GM13977 (cell line): ENCODE measurements at regions not wholly inside any gene's neighbourhood (a gene's known extent, or its start where the extent isn't known, plus 50 kb on each side); places are given as distances from the start of the nearest gene placed in this dataset.
"Not testable (repeated sequence)": the region's sequence is repeated elsewhere in the genome, so short reads cannot be mapped to it uniquely, and the experiment has no call there.

Source experiments
- DNase-seq: peaks from one replicate; pipeline ENCODE4 v3.0.0; 2012; ENCODE audit warnings: low spot score
- in situ Hi-C: fragments of 300-500 bp; cut with MboI; formaldehyde crosslinking; loops from one replicate; pipeline ENCODE4 v1.12.0; 2022; ENCODE audit warnings: low sequenced_read_pairs, low pct_unique_long_range_greater_than_20kb, mixed read lengths, inconsistent platforms; ENCODE audit not compliant: unreplicated experiment
- TF ChIP-seq, protein P1 (sequence below): IDR thresholded peaks from 2 replicates; pipeline ENCODE4 v1.5.1; 2012; ENCODE audit warnings: mild to moderate bottlenecking, control low read depth; ENCODE audit not compliant: insufficient read depth; ENCODE audit errors: extremely low read depth, missing control alignments

DNA sequence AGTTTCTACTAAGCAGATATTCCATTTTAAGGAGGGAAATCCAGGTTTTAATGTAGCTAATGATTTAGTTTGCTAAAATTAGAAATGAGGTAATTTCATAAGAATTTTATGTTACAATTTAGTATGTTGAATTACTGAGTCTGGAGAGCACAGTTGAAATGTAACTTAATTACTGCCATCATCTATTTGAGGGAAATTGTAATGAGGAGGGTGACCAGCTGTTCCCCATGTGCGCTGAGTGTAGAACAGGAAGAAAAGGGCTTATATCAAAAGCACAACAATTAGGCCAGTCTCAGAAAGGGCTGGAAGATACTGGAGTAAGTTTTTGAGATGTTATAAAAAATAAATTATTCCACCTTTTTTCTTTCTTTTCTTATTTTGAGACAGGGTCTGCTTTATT, 735.1 kb upstream of the GOT2 start:
- TF ChIP-seq, protein P1, sequence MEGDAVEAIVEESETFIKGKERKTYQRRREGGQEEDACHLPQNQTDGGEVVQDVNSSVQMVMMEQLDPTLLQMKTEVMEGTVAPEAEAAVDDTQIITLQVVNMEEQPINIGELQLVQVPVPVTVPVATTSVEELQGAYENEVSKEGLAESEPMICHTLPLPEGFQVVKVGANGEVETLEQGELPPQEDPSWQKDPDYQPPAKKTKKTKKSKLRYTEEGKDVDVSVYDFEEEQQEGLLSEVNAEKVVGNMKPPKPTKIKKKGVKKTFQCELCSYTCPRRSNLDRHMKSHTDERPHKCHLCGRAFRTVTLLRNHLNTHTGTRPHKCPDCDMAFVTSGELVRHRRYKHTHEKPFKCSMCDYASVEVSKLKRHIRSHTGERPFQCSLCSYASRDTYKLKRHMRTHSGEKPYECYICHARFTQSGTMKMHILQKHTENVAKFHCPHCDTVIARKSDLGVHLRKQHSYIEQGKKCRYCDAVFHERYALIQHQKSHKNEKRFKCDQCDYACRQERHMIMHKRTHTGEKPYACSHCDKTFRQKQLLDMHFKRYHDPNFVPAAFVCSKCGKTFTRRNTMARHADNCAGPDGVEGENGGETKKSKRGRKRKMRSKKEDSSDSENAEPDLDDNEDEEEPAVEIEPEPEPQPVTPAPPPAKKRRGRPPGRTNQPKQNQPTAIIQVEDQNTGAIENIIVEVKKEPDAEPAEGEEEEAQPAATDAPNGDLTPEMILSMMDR: no peak
- in situ Hi-C loops: no loop called here
- DNase-seq: no peak

DNA sequence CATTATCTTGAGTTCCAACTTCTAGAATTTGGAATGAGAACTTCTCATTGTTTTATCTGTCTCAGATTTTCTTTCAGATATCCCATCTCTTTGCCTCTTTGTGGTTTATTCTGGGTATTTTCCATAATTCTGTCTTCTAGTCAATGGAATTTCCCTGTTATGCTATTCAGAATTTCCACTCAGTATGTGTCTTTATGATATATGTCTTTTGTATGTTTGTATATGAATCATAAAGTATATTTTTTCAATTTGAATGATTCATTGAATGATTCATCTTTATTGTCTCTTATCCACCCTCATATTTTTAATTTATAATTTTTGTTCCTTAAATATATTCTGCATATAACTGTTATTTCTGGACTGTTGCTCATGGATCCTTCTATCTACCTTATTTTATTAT, 729.7 kb upstream of the GOT2 start:
- no peak for DNase-seq
- TF ChIP-seq, protein P1: no peak
- in situ Hi-C loops: no loop called here

DNA sequence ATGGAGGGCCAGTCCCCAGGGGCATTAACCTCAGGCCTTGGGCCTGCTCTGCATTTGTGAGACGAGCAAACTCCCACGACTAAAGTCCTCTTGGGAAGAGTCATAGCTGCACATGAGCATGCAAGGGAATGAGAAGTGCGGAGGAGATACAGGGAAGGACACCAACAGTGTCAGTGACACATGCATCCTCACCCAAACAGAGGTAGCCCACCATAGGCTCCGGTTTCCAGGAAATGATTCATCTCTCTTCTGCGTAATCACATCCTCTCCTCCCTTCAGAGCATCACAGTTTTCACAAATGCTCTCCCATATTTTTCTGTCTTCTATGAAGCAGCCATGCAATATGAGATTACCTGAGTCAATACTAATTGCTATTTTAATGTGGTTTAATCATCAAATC, 725.7 kb upstream of the GOT2 start:
- no peak for DNase-seq
- in situ Hi-C loops: no loop called here
- TF ChIP-seq, protein P1: no peak

DNA sequence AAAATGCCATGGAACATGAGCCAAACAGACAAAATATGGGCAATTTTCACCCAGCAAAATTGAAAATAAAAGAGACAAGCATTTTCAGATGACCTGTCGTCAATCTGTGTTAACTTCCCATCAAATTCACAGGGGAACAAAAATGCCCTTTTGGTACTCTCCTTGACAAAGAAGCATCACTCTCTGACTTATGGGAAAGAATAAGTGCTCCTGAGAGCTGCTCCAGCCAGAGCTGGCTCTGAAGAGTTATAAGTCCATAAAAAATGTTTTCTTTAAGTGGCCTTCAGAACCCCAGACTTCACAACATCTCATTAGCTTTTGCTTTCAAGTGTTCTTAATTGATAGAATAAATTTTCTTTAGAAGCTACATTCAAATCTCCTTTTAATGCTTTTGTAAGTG, 721.4 kb upstream of the GOT2 start:
- TF ChIP-seq, protein P1: no peak
- in situ Hi-C loops: no loop called here

DNA sequence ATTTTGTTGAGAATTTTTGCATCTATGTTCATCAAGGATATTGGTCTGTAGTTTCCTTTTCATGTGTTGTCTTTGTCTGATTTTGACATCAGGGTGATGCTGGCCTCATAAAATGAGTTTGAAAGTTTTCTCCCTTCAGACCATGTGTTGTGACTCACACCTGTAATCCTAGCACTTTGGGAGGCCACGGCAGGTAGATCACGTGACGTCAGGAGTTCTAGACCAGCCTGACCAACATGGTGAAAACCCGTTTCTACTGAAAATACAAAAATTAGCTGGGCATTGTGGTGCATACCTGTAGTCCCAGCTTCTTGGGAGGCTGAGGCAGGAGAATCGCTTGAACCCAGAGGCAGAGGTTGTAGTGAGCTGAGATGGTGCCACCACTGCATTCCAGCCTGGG, 716.4 kb upstream of the GOT2 start:
- in situ Hi-C loops: not testable (repeated sequence)

More for the DNA sequence above, 721.4 kb upstream of the GOT2 start:
- DNase-seq: no peak

DNA sequence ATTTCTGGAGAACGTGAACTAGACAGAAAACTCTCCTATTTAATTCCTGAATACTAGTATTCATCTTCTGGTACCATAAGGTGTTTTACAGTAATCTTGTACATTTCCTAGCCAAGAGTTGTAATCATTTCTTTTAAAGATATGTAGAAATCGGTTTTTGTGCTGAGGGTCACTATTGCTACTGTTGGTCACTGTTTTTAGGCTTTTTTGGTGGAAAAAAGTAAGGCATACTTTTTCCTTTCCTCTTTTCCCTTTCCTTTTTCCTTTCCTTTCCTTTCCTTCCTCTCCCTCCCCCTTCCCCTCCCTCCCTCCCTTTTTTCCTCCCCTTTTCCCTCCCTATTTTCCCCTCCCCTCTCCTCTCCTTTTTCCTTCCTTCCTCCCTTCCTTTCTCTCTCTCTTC, 706.4 kb upstream of the GOT2 start:
- TF ChIP-seq, protein P1: no peak
- no peak for DNase-seq
- in situ Hi-C loops: no loop called here

More for the DNA sequence above, 716.4 kb upstream of the GOT2 start:
- not testable (repeated sequence) for DNase-seq

DNA sequence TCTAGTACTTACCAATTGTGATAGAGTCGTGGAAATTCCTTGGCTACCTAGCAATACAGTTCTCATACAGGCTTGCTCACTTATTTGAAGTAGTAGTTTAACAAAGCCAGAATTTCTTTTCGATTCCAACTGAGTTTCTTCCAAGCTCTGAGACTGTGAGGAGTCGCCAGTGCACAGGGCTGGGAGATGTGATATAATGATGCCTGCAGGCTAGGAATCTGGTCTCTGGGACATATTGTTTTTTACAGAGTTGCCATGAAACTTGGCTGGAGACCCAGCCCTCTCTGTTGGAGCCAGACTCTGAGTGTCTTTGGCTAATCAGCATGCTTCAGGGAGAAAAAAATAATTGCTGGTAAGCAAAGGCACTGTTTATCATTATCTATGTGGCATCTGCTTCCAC, 698.8 kb upstream of the GOT2 start:
- in situ Hi-C loops: no loop called here
- TF ChIP-seq, protein P1: no peak
- no peak for DNase-seq
